GM19324 (cell line): ENCODE measurements at regions not wholly inside any gene's neighbourhood (a gene's known extent, or its start where the extent isn't known, plus 50 kb on each side); places are given as distances from the start of the nearest gene placed in this dataset.

Experiments
- ATAC-seq: cut with Tn5 transposase; IDR thresholded peaks from one replicate; pipeline ENCODE4 v1.9.1; 2021; ENCODE audit warnings: mild to moderate bottlenecking, moderate library complexity; ENCODE audit not compliant: unreplicated experiment, low FRiP score

DNA sequence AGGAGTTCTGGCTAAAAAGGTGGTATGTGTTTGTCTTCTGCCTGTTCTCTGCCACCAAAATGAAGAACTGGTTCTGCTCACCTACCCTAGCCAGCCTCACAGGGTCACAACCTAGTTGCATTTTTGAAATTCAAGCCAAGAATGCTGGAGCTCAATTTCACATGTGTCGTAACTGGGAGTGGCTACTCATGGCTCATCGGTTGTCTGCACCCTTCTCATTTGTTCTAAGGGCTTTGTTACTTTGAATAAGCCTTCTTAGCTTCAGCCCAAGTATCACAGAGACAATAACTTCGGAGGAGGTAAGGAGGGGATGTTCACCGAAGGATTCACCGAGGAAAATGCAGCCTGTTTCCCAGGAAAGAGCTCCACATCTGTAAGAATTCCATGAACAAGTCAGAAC is 134.3 kb upstream of the RARB start:
- no peak for ATAC-seq

- ATAC-seq = no peak
Measured at GRCh38 chr3:25294169-25294805, 133.8 kb upstream of the RARB start.

DNA sequence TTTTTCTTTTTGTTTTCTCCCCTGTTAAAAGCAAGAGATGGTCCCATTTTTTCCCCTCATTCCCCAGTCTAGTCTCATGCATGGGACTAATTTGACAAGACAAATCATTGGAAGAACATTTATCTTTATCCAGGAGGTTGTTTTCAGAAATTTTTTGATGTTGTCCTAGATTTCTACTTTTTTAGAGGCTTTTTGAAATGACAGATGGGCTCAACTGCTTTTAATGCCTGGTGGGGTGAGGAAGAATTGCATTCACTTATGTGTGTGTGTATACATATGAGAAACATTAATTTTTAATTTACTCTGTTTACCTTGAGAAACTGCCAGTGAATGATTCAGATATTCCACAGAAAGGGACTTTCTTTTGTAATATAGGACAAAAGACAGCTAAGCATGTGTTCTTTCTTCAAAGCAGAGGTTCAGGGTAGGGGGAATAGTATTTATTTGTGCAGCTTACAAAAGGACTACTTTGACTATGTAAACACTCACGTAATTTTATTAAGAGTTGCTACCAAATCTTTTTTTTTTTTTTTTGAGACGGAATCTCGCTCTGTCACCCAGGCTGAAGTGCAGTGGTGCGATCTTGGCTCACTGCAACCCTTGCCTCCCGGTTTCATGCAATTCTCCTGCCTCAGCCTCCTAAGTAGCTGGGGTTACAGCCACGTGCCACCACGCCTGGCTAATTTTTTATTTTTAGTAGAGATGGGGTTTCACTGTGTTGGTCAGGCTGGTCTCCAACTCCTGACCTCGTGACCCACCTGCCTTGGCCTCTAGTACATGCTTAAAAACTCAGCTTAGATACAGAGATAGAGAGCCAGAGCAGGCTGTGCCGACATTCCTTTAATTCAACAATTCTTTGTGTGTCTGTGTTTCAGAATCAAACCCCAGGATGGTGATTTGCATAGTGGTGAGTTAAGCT is 130.1 kb upstream of the RARB start:
- ATAC-seq = no peak

GRCh38 chr3:25300141-25300540 is 127.9 kb upstream of the RARB start:
- no peak for ATAC-seq

GRCh38 chr3:25304916-25305315 is 123.1 kb upstream of the RARB start:
- ATAC-seq = no peak

GRCh38 chr3:25306066-25306465 is 122.0 kb upstream of the RARB start:
- no peak for ATAC-seq

- ATAC-seq = no peak
Measured at GRCh38 chr3:25306705-25307104, 121.4 kb upstream of the RARB start.

- no peak for ATAC-seq
Measured at GRCh38 chr3:25313286-25313685, 114.8 kb upstream of the RARB start.

- no peak for ATAC-seq
Measured at GRCh38 chr3:25324954-25325655, 103.0 kb upstream of the RARB start.

DNA sequence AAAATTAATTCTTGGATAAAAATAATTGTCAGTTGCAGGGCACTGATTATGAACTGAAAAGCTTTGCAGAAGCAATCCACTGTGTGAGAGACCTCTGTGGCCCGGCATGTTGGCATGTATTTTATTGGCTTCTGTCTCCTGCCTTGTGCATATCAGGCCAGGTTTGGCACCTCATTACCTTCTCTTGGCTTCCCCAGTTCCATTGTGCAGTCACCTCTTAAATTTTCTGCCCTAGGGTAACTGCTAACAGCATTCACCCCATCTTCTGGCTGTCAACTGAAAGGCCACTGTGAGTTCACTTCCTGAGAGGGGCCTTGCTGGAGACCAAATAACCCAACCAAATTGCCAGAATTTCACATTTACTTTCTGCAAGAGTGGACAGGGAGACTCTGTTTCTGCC is 92.7 kb upstream of the RARB start:
- no peak for ATAC-seq

- ATAC-seq = no peak
Measured at GRCh38 chr3:25338158-25338725, 89.8 kb upstream of the RARB start.

DNA sequence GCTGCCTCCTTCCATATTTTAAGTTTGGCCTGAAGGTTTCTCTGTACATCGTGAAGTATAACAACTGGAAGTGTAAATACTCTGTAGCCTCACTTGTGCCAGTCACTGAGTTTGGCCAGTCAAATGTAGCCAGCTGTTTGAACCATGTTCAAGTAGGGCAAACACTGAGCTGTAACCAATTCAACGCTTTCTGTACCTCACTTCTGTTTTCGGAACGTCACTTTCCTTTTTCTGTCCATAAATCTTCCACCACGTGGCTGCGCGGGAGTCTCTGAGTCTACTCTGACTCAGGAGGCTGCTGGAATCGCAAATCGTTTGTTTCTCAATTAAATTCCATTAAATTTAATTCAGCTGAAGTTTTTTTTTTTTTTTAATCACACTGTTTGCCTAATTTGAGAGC is 88.8 kb upstream of the RARB start:
- no peak for ATAC-seq

DNA sequence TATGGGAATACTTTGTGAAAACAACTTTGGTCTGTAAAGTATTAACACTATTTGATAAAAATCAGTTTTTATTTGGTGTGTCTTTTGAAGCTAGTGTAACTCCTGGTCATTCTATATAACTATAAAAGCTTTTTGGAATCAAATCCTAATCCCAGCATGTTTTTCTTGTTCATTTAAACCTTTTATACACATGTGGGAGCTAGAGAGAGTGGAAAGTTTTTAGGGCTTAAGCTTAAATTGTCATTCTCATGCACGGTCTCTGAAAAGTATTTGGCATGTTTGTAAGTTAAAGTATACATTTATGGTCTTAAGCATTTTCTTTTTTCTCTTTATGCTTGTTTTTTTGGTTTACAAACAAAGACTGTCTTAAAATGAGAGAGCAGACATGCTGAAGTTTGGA is 83.4 kb upstream of the RARB start:
- no peak for ATAC-seq

- ATAC-seq = no peak
Measured at GRCh38 chr3:25349095-25349494, 79.0 kb upstream of the RARB start.

DNA sequence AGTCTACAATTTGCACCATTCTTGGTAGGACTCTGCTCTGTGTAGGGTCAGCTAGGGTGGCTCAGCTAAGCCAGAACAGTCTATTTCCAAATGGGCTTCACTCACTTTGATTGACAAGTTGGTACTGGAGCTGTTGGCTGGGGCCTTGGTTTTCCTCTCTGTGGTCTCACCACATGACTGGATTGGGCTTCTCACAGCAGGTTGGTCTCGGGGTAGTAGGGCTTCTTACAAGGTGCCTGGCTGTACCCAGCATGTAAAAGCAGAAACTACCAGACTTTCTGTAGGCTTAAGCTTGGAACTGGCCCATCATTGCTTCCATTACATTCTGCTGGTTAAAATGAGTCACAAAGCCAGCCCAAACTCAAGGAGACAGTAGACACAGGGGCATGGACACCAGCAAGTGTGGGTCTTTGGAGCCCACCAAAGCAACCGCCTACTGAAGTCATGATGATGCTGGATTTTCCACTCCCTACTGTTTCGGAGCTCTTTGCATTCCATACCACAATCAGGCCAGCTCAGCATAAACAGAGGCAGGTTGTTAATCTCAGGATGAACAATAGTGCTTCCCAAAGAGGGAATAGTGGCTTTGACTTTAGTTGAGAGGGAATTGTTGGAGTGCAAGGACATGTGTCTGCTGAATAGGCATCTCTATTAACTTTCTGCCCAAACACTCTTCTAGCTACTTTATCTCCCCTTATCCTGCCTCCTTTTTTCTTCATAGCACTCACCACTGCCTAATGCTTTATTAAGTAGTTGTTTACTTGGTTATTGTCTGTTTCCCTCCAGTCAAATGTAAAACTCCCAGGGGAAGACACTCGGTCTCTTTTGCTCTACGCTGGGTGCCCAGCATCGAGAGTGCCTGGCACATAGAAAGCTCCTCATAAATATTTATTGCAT is 78.0 kb upstream of the RARB start:
- ATAC-seq = no peak

DNA sequence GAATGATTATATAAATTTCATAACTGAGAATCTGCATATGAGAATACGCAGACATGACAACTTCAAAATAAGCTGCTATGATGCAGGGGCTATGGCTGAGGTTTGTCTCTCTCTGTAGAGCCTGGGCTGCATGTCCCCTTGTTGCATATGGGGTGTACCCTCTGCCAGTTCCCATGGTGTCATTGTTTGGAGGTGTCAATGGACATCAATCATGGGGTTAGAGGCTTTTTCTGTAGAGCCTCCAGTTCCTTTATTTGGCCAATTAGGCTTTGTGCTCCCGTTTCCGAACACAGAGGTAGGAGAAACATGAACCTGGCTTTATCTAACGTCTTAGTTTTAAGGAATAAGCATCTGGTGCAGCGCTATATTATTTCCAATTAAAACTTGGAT is 77.3 kb upstream of the RARB start:
- no peak for ATAC-seq

GRCh38 chr3:25354071-25354470 is 74.0 kb upstream of the RARB start:
- ATAC-seq = no peak

GRCh38 chr3:25355034-25355885 is 72.8 kb upstream of the RARB start:
- ATAC-seq = no peak

GRCh38 chr3:25355998-25356397 is 72.1 kb upstream of the RARB start:
- ATAC-seq = no peak
